SU-DHL-6 (cell line): ENCODE measurements at regions not wholly inside any gene's neighbourhood (a gene's known extent, or its start where the extent isn't known, plus 50 kb on each side); places are given as distances from the start of the nearest gene placed in this dataset.

Experiments
- H2AFZ ChIP-seq: fragments of 200-600 bp; sonication (generic); 2 replicates; pipeline ENCODE4 v1.6.1; 2014; ENCODE audit warnings: low read depth, mild to moderate bottlenecking, moderate library complexity, mixed read lengths, antibody characterized with exemption, low read length; ENCODE audit not compliant: severe bottlenecking
- H3F3A ChIP-seq: fragments of 200-600 bp; shearing (Covaris generic); 2 replicates; pipeline ENCODE4 v1.6.0; 2016; ENCODE audit warnings: antibody characterized with exemption, mild to moderate bottlenecking; ENCODE audit not compliant: insufficient read depth
- H3K27ac ChIP-seq: fragments of 200-600 bp; sonication (generic); 2 replicates; pipeline ENCODE4 v1.5.1; 2016; ENCODE audit warnings: low read depth, mild to moderate bottlenecking, low read length, moderate library complexity, mixed read lengths
- H3K27me3 ChIP-seq: fragments of 200-600 bp; sonication (generic), shearing (Covaris generic); 2 replicates; pipeline ENCODE4 v1.6.0; 2014; ENCODE audit warnings: mild to moderate bottlenecking, low read length
- H3K36me3 ChIP-seq: fragments of 200-600 bp; sonication (generic); 2 replicates; pipeline ENCODE4 v1.6.1; 2014; ENCODE audit warnings: mild to moderate bottlenecking, low read length, mixed read lengths
- H3K4me2 ChIP-seq: fragments of 300-600, 200-600 bp; shearing (Covaris generic), sonication (generic); 2 replicates; pipeline ENCODE4 v1.6.0; 2014; ENCODE audit warnings: low read length, low read depth, mild to moderate bottlenecking; ENCODE audit not compliant: poor library complexity, severe bottlenecking
- H3K4me3 ChIP-seq: fragments of 200-600 bp; sonication (generic); 2 replicates; pipeline ENCODE4 v1.5.1; 2014; ENCODE audit warnings: antibody characterized with exemption, low read length, mild to moderate bottlenecking, mixed read lengths; ENCODE audit not compliant: insufficient read depth, poor library complexity, severe bottlenecking
- H3K79me2 ChIP-seq: fragments of 200-600 bp; sonication (generic); 2 replicates; pipeline ENCODE4 v1.6.1; 2014; ENCODE audit warnings: mild to moderate bottlenecking, low read length, moderate library complexity; ENCODE audit not compliant: insufficient read depth
- H3K9ac ChIP-seq: fragments of 200-600 bp; sonication (generic); 2 replicates; pipeline ENCODE4 v1.7.0; 2014; ENCODE audit warnings: mild to moderate bottlenecking, low read length
- H3K9me2 ChIP-seq: fragments of 200-600 bp; sonication (generic); replicated peaks from 2 replicates; pipeline ENCODE4 v1.6.1; 2014; ENCODE audit warnings: low read length; ENCODE audit not compliant: insufficient read depth
- H3K9me3 ChIP-seq: fragments of 200-600 bp; sonication (generic); 2 replicates; pipeline ENCODE4 v1.6.1; 2014; ENCODE audit warnings: low read length, mixed read lengths; ENCODE audit not compliant: insufficient read depth
- H4K20me1 ChIP-seq: fragments of 200-600 bp; sonication (generic); 2 replicates; pipeline ENCODE4 v1.6.1; 2014; ENCODE audit warnings: low read depth, mild to moderate bottlenecking, antibody characterized with exemption, low read length, moderate library complexity, mixed read lengths
- EZH2phosphoT487 ChIP-seq: fragments of 200-600 bp; sonication (generic), shearing (Covaris generic); conservative IDR thresholded peaks from 2 replicates; pipeline ENCODE4 v1.6.1; 2018; ENCODE audit warnings: mild to moderate bottlenecking, antibody characterized with exemption, low read length, moderate library complexity, mixed read lengths
- TF ChIP-seq, protein P1 (sequence below): fragments of 200-600 bp; sonication (generic); IDR thresholded peaks from one replicate; pipeline ENCODE4 v1.5.1; 2017; ENCODE audit warnings: antibody characterized with exemption, mild to moderate bottlenecking, low read length, moderate library complexity; ENCODE audit not compliant: insufficient read depth, poor library complexity, severe bottlenecking

DNA sequence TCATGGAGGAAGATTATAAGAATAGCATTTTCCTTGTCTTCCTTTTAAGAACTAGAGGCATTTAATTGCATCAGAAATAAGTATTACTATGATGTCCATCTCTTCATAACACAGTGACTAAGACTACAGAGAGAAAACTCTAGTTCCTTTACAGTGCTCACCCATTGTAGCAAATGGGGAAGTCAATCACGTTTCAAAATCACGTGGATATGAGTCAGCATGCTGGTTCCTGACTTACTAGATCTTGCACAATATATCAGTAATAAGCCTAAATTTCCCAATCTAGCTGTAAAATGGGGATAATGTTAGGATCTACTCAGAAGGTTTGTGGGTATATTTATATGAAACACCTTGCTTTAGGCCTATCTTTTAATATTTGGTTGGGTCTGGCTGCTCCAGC, 254.8 kb upstream of the EOMES start:
- H3K79me2 ChIP-seq, result no peaks in the 10 kb centered on the region
- no peak overlapping the region for H3K4me3 ChIP-seq
- no peak overlapping the region for H3K9ac ChIP-seq
- TF ChIP-seq, protein P1, sequence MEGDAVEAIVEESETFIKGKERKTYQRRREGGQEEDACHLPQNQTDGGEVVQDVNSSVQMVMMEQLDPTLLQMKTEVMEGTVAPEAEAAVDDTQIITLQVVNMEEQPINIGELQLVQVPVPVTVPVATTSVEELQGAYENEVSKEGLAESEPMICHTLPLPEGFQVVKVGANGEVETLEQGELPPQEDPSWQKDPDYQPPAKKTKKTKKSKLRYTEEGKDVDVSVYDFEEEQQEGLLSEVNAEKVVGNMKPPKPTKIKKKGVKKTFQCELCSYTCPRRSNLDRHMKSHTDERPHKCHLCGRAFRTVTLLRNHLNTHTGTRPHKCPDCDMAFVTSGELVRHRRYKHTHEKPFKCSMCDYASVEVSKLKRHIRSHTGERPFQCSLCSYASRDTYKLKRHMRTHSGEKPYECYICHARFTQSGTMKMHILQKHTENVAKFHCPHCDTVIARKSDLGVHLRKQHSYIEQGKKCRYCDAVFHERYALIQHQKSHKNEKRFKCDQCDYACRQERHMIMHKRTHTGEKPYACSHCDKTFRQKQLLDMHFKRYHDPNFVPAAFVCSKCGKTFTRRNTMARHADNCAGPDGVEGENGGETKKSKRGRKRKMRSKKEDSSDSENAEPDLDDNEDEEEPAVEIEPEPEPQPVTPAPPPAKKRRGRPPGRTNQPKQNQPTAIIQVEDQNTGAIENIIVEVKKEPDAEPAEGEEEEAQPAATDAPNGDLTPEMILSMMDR, result no peak
- TF ChIP-seq EZH2phosphoT487, result no peak
- no peaks in the 10 kb centered on the region for H3K9me3 ChIP-seq
- H3K27ac ChIP-seq, result no peak overlapping the region
- no peak overlapping the region for H3K4me2 ChIP-seq
- no peaks in the 10 kb centered on the region for H4K20me1 ChIP-seq
- H2AFZ ChIP-seq, result no peak overlapping the region
- H3K36me3 ChIP-seq, result no peaks in the 10 kb centered on the region
- no peaks in the 10 kb centered on the region for H3K9me2 ChIP-seq
- no peaks in the 10 kb centered on the region for H3K27me3 ChIP-seq
- no peaks in the 10 kb centered on the region for H3F3A ChIP-seq

DNA sequence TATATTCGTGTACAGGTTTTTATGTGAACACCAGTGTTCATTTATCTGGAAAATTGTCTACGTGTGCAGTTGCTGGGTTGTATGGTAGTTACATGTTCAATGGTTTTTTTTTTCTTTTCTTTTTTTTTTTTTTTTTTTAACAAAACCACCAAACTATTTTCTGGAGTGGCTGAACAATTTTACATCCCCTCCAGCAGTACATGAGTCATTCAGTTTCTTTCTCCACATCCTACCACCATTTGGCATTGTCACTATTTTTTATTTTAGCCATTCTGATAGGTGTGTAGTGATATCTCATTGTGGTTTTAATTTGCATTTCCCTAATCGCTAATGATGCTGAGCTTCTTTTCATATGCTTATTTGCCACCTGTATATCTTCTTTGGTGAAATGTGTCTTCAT, 256.3 kb upstream of the EOMES start:
- Histone ChIP-seq H3K36me3 (no peaks in the 10 kb centered on the region), H4K20me1 (no peaks in the 10 kb centered on the region), H3K4me2 (no peak overlapping the region), H3K9me2 (no peaks in the 10 kb centered on the region), H3K27ac (no peak overlapping the region), H2AFZ (no peak overlapping the region), H3K4me3 (no peak overlapping the region), H3K27me3 (no peaks in the 10 kb centered on the region), H3K79me2 (no peaks in the 10 kb centered on the region), H3K9me3 (no peaks in the 10 kb centered on the region), H3F3A (no peaks in the 10 kb centered on the region), H3K9ac (no peak overlapping the region)
- no peak for TF ChIP-seq EZH2phosphoT487
- TF ChIP-seq, protein P1, result no peak

DNA sequence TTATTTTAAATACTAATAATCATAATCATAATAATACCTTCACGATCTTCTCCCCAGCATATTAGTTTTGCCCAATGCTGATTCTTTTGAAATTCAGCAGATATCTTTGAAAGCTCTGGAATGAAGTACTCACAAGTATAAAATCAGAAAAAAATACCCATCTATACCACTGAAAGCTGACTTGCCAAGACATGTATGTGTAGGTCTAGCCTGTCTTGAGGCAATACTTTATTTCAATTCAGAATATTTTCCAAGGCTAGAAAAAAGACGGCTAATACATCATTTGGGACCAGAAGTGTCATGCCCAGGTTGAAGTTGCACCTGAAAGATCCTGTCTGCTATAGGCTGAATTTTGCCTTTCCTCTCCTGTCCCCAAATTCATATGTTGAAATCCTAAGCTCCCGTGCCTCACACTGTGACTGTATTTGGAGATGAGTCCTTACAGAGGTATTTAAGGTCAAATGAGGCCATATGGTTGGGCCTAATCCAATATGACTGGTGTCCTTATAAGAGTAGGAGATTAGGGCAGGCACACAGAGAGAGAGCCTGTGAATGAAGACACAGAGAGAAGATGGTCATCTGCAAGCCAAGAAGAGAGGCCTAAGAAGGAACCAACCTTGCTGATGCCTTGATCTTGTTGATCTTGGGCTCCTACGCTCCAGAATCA, 255.9 kb upstream of the CMC1 start:
- Histone ChIP-seq H3K9me2 (no peaks in the 10 kb centered on the region), H3K79me2 (no peaks in the 10 kb centered on the region), H3K36me3 (no peaks in the 10 kb centered on the region), H3K27me3 (no peaks in the 10 kb centered on the region), H3K4me2 (no peak overlapping the region), H4K20me1 (no peaks in the 10 kb centered on the region), H3K27ac (no peak overlapping the region), H2AFZ (no peak overlapping the region), H3F3A (no peaks in the 10 kb centered on the region), H3K4me3 (no peak overlapping the region), H3K9me3 (no peaks in the 10 kb centered on the region), H3K9ac (no peak overlapping the region)
- TF ChIP-seq, protein P1, result no peak
- TF ChIP-seq EZH2phosphoT487, result no peak
